Mucosa of descending colon (tissue), 3 donors: ENCODE measurements at regions not wholly inside any gene's neighbourhood (a gene's known extent, or its start where the extent isn't known, plus 50 kb on each side); places are given as distances from the start of the nearest gene placed in this dataset.

ENCODE experiments used
- ATAC-seq: fragments of 200-7000 bp; cut with Tn5 transposase; one replicate; pipeline ENCODE4 v1.9.1; 2020; ENCODE audit warnings: mild to moderate bottlenecking, moderate library complexity
- DNase-seq, 3 donors: peaks; one replicate each; pipeline ENCODE4 v3.0.0-alpha.2; 2020
- H3K36me3 ChIP-seq: fragments of 200-600 bp; one replicate; pipeline ENCODE4 v1.8.0; 2021; ENCODE audit warnings: low read depth, mild to moderate bottlenecking
- H3K4me1 ChIP-seq: fragments of 200-600 bp; one replicate; pipeline ENCODE4 v1.8.0; 2021; ENCODE audit warnings: low read depth, mild to moderate bottlenecking
- H3K4me3 ChIP-seq: fragments of 200-600 bp; one replicate; pipeline ENCODE4 v1.8.0; 2021; ENCODE audit warnings: mild to moderate bottlenecking
- H3K9me3 ChIP-seq: fragments of 200-600 bp; one replicate; pipeline ENCODE4 v1.8.0; 2021; ENCODE audit warnings: mild to moderate bottlenecking
- CTCF ChIP-seq: fragments of 200-600 bp; IDR thresholded peaks from one replicate; pipeline ENCODE4 v1.8.0; 2022; ENCODE audit warnings: antibody characterized with exemption, mild to moderate bottlenecking
- intact Hi-C, 2 donors: fragments of 100-400 bp; cut with DNase I in 1 of 2; cut with micrococcal nuclease in 1 of 2; formaldehyde crosslinking; loops; one replicate each; pipeline versions ENCODE4 v1.11.0 to v1.11.1; 2022; cut with DNase I, micrococcal nuclease
- donor health status: DM: no; HTN: no; CAD: no; lungs with moderate emphysema.
- donor health status: DM: no; HTN: no; CAD: no.
- donor health status: DM: no; HTN: yes; CAD: no.

GRCh38 chr10:89090756-89091445 lies 100.3 kb downstream of the FAS start:
- intact Hi-C loops, result no loop called here
- no peak for ATAC-seq
- no peaks in the 10 kb centered on the region for H3K9me3 ChIP-seq
- no peaks in the 10 kb centered on the region for H3K36me3 ChIP-seq
- DNase-seq, result no peak
- H3K4me1 ChIP-seq, result no peaks in the 10 kb centered on the region
- TF ChIP-seq CTCF, result no peak
- no peak overlapping the region for H3K4me3 ChIP-seq

GRCh38 chr10:89086801-89087521 lies 96.4 kb downstream of the FAS start:
- Histone ChIP-seq H3K9me3 (no peaks in the 10 kb centered on the region), H3K4me1 (no peaks in the 10 kb centered on the region), H3K4me3 (no peak overlapping the region), H3K36me3 (no peaks in the 10 kb centered on the region)
- TF ChIP-seq CTCF, result no peak
- ATAC-seq (peak; percentile 74), DNase-seq (peak; percentile 33 to 68 (median 40))
- intact Hi-C loops, result no loop called here

DNA sequence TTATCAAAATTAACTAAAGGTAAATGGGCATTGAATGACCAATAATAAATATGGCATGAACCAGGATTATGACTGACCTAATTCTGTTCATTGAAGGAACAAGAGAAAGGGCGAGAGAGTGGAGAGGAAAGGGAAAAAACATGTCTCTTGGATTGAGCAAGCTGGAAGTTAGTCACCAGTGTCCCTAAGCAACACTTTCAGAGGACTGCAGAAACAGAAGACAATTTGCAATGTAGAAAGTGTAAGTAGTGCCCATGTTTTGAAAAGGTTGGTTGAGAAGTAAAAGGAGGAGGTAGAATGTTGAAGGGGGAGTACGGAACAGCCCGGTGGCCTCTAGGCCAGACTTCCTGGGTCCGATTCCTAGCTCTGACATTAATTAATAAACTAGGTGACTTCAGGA lies 94.6 kb downstream of the FAS start:
- intact Hi-C loops, result no loop called here
- Histone ChIP-seq H3K4me3 (no peak overlapping the region), H3K4me1 (no peaks in the 10 kb centered on the region), H3K9me3 (no peaks in the 10 kb centered on the region), H3K36me3 (no peaks in the 10 kb centered on the region)
- no peak for ATAC-seq
- TF ChIP-seq CTCF, result no peak
- DNase-seq, result no peak

- no peaks in the 10 kb centered on the region for H3K4me1 ChIP-seq
- intact Hi-C loops, result no loop called here
- ATAC-seq (no peak), DNase-seq (no peak)
- no peak for TF ChIP-seq CTCF
- H3K9me3 ChIP-seq, result no peaks in the 10 kb centered on the region
- H3K36me3 ChIP-seq, result no peaks in the 10 kb centered on the region
- H3K4me3 ChIP-seq, result no peak overlapping the region
Observed at GRCh38 chr10:89082086-89082485, 91.5 kb downstream of the FAS start.

DNA sequence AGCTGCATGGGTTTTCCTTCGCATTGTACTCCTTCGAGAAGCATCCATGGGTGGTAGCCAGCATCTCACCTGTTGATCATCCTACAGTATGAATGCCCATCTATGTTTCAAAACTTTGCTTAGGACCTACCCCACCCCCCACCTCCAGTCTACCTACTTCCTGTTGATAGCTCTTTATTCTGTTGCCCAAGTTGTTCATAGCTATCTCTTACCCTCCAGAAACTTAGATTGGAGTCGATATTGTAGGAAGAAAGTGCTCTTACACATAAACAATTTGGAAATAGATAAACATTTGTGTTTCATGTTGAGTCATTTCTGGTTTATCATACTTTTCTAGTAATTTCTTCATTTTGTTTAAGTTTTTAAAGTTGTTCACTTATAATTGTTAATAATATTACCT lies 90.1 kb downstream of the FAS start:
- ATAC-seq, result no peak
- TF ChIP-seq CTCF, result no peak
- no peaks in the 10 kb centered on the region for H3K9me3 ChIP-seq
- intact Hi-C loops, result no loop called here
- no peaks in the 10 kb centered on the region for H3K4me1 ChIP-seq
- H3K4me3 ChIP-seq, result no peak overlapping the region
- no peaks in the 10 kb centered on the region for H3K36me3 ChIP-seq
- DNase-seq, result no peak
